HFFc6 (cell line): ENCODE measurements at regions not wholly inside any gene's neighbourhood (a gene's known extent, or its start where the extent isn't known, plus 50 kb on each side); places are given as distances from the start of the nearest gene placed in this dataset.

ENCODE experiments used
- DNase-seq: peaks from one replicate; pipeline ENCODE4 v3.0.0-alpha.2; 2018
- H3K27ac Mint-ChIP-seq: 2 replicates; pipeline ENCODE4 v1.8.0; 2020; ENCODE audit warnings: mild to moderate bottlenecking, mixed read lengths
- H3K27me3 Mint-ChIP-seq: 2 replicates; pipeline ENCODE4 v1.8.0; 2021; ENCODE audit warnings: mild to moderate bottlenecking, moderate library complexity, mixed read lengths; ENCODE audit not compliant: insufficient read depth
- H3K36me3 Mint-ChIP-seq: 2 replicates; pipeline ENCODE4 v1.8.0; 2021; ENCODE audit warnings: low read depth, mixed read lengths
- H3K4me1 Mint-ChIP-seq: 2 replicates; pipeline ENCODE4 v1.8.0; 2020; ENCODE audit warnings: low read depth, mixed read lengths
- H3K4me3 Mint-ChIP-seq: 2 replicates; pipeline ENCODE4 v1.8.0; 2020; ENCODE audit warnings: mild to moderate bottlenecking, moderate library complexity, mixed read lengths
- H3K9me3 Mint-ChIP-seq: 2 replicates; pipeline ENCODE4 v1.8.0; 2020; ENCODE audit warnings: mild to moderate bottlenecking, mixed read lengths
- TF ChIP-seq, protein P1 (sequence below): fragments of 200-600 bp; sonication (generic); IDR thresholded peaks from 2 replicates; pipeline ENCODE4 v1.5.0; 2021; ENCODE audit warnings: antibody characterized with exemption, mild to moderate bottlenecking

DNA sequence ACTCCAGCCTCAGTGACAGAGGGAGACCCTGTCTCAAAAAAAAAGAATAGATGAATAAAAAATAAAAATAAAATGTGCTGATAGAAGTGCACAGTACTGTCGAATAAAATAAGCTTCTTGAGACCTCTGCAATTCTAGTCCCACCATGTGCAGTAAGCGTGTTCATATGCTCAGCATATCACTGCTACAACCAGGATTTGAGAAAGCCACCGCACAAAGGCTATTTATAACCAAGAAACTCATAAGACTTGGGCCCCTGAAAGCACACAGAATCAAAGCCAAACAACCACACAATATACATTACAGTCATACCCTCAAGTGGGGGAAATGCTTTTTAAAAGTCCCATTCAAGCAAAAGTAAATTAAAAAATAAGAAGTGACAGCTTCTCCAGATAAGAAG is 56.5 kb upstream of the FXR1 start:
- TF ChIP-seq, protein P1, sequence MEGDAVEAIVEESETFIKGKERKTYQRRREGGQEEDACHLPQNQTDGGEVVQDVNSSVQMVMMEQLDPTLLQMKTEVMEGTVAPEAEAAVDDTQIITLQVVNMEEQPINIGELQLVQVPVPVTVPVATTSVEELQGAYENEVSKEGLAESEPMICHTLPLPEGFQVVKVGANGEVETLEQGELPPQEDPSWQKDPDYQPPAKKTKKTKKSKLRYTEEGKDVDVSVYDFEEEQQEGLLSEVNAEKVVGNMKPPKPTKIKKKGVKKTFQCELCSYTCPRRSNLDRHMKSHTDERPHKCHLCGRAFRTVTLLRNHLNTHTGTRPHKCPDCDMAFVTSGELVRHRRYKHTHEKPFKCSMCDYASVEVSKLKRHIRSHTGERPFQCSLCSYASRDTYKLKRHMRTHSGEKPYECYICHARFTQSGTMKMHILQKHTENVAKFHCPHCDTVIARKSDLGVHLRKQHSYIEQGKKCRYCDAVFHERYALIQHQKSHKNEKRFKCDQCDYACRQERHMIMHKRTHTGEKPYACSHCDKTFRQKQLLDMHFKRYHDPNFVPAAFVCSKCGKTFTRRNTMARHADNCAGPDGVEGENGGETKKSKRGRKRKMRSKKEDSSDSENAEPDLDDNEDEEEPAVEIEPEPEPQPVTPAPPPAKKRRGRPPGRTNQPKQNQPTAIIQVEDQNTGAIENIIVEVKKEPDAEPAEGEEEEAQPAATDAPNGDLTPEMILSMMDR: no peak
- Mint-ChIP-seq H3K4me3 (no peak overlapping the region), H3K27me3 (no peaks in the 10 kb centered on the region), H3K36me3 (no peaks in the 10 kb centered on the region), H3K27ac (no peak overlapping the region), H3K9me3 (peaks cover 4% of the 10 kb centered on the region; the same call in 1 of the 2 replicates), H3K4me1 (no peaks in the 10 kb centered on the region)
- no peak for DNase-seq

DNA sequence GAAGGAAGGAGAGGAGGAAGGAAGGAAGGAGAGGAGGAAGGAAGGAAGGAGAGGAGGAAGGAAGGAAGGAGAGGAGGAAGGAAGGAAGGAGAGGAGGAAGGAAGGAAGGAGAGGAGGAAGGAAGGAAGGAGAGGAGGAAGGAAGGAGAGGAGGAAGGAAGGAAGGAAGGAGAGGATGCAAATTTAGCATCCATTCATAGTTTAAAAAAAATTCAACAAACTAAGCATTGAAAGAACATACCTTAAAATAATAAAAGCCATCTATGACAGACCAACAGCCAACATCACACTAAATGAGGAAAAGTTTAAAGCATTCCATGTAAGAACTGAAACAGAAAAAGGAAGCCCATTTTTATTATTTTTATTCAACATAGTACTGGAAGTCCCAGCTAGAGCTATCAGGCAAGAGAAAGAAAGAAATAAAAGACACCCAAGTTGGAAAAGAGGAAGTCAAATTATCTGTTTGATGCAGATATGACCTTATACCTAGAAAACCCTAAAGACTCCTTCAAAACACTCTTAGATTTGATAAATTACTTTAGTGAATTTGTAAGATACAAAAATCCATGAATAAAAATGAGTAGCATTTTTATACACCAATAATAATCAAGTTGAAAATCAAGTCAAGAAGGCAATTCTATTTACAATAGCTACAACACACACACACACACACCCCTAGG is 52.2 kb upstream of the FXR1 start:
- H3K4me1 Mint-ChIP-seq: no peaks in the 10 kb centered on the region
- DNase-seq: no peak
- no peak overlapping the region for H3K4me3 Mint-ChIP-seq
- no peaks in the 10 kb centered on the region for H3K27me3 Mint-ChIP-seq
- no peak overlapping the region for H3K27ac Mint-ChIP-seq
- no peaks in the 10 kb centered on the region; the same call in 1 of the 2 replicates for H3K9me3 Mint-ChIP-seq
- no peaks in the 10 kb centered on the region for H3K36me3 Mint-ChIP-seq
- TF ChIP-seq, protein P1: no peak
